K562 (cell line): ENCODE measurements at regions not wholly inside any gene's neighbourhood (a gene's known extent, or its start where the extent isn't known, plus 50 kb on each side); places are given as distances from the start of the nearest gene placed in this dataset.

Experiments
- ATAC-seq: fragments of 200-7000 bp; cut with Tn5 transposase; 3 replicates; pipeline ENCODE4 v1.9.1; 2020; ENCODE audit warnings: moderate library complexity
- BruUV-seq: library from RNA; stranded (reverse); fragments of 400-500 nt; replicated peaks from 2 replicates; lab custom pipeline; 2021; lab: Mats Ljungman, UMichigan
- CTCF ChIA-PET: fragments of 300-600 bp; formaldehyde crosslinking; extraction: SDS; loops from one replicate; lab custom pipeline; 2021; ENCODE audit warnings: low intra/inter-chr PET ratio; lab: Yijun Ruan, JAX
- POLR2A ChIA-PET: fragments of 300-600, 350-650 bp; sonication (Branson Sonifier 250); formaldehyde crosslinking; extraction: SDS; loops from one replicate; lab custom pipeline; 2021; ENCODE audit warnings: antibody characterized with exemption, inconsistent platforms; lab: Yijun Ruan, JAX
- DNase-seq, 4 experiments: peaks; one replicate each; pipeline versions ENCODE4 v3.0.0 to v3.0.0-alpha.2; 2011 to 2018; ENCODE audit warnings: low spot score in 3 of 4, mixed read lengths in 3 of 4; ENCODE audit errors: extremely low read depth in 1 of 4
- FAIRE-seq: peaks from 2 replicates; lab custom pipeline; 2011; peaks lifted over from hg19 to GRCh38; lab: Jason Lieb, UNC
- H2AFZ ChIP-seq: 2 replicates; pipeline ENCODE4 v1.6.0; 2011; ENCODE audit warnings: low read depth, low read length, control low read depth, inconsistent platforms
- H3K27ac ChIP-seq: fragments of 200-600 bp; 3 replicates; pipeline ENCODE4 v1.8.0; 2011; ENCODE audit warnings: low read depth, mild to moderate bottlenecking, control low read depth, inconsistent platforms, low read length, moderate library complexity, mixed read lengths; ENCODE audit errors: extremely low read depth
- H3K27me3 ChIP-seq, 2 experiments: fragments of 300-600 bp in 1 of 2; 2 replicates in 1 of 2; 3 replicates in 1 of 2; pipeline versions ENCODE4 v1.6.0 to v1.8.0; 2011; ENCODE audit warnings: inconsistent platforms in 2 of 2, low read length in 2 of 2, mild to moderate bottlenecking in 1 of 2, mixed read lengths in 1 of 2, moderate library complexity in 1 of 2; ENCODE audit not compliant: control insufficient read depth in 2 of 2, insufficient read depth in 2 of 2
- H3K36me3 ChIP-seq: fragments of 300-600 bp; 3 replicates; pipeline ENCODE4 v1.8.0; 2011; ENCODE audit warnings: mild to moderate bottlenecking, low read length, inconsistent platforms; ENCODE audit not compliant: control insufficient read depth, insufficient read depth
- H3K4me1 ChIP-seq, 2 experiments: fragments of 200-600 bp in 1 of 2; replicated peaks in 1 of 2; 2 replicates in 1 of 2; 3 replicates in 1 of 2; pipeline versions ENCODE4 v1.5.1 to v1.8.0; 2011; ENCODE audit warnings: inconsistent platforms in 2 of 2, low read length in 2 of 2, mild to moderate bottlenecking in 1 of 2, mixed read lengths in 1 of 2, moderate library complexity in 1 of 2; ENCODE audit not compliant: control insufficient read depth in 2 of 2, insufficient read depth in 2 of 2
- H3K4me2 ChIP-seq: 2 replicates; pipeline ENCODE4 v1.6.1; 2011; ENCODE audit warnings: low read length, control low read depth, inconsistent platforms, mixed read lengths; ENCODE audit not compliant: insufficient read depth
- H3K4me3 ChIP-seq: fragments of 200-600 bp; sonication (generic), shearing (Covaris generic); 2 replicates; pipeline ENCODE4 v1.5.1; 2016; ENCODE audit warnings: control low read depth, inconsistent platforms
- H3K79me2 ChIP-seq: fragments of 200-600 bp; 3 replicates; pipeline ENCODE4 v1.8.0; 2011; ENCODE audit warnings: low read length, inconsistent platforms; ENCODE audit not compliant: control insufficient read depth, insufficient read depth
- H3K9ac ChIP-seq, 2 experiments: 2 replicates each; pipeline versions ENCODE4 v1.6.0 to v1.6.1; 2011; ENCODE audit warnings: low read depth in 2 of 2, low read length in 2 of 2, control low read depth in 1 of 2, inconsistent platforms in 1 of 2, mild to moderate bottlenecking in 1 of 2, mixed read lengths in 1 of 2; ENCODE audit not compliant: insufficient read depth in 1 of 2
- H3K9me1 ChIP-seq: one replicate; pipeline ENCODE4 v1.6.0; 2011; ENCODE audit warnings: inconsistent platforms, mild to moderate bottlenecking, low read length, moderate library complexity; ENCODE audit not compliant: control insufficient read depth, insufficient read depth
- H3K9me3 ChIP-seq: replicated peaks from 2 replicates; pipeline ENCODE4 v1.5.1; 2011; ENCODE audit warnings: low read depth, low read length, inconsistent platforms; ENCODE audit not compliant: control insufficient read depth, insufficient read depth
- H4K20me1 ChIP-seq: replicated peaks from 2 replicates; pipeline ENCODE4 v1.6.1; 2011; ENCODE audit warnings: low read length, inconsistent platforms, mixed read lengths; ENCODE audit not compliant: control insufficient read depth, insufficient read depth
- ATF1 ChIP-seq, 2 experiments: fragments of 450-650 bp in 1 of 2; IDR thresholded peaks; 2 replicates each; pipeline ENCODE4 v1.6.1; 2016; ENCODE audit warnings: missing compliant biosample characterization in 1 of 2, missing genetic modification characterization in 1 of 2
- C11orf30 ChIP-seq: fragments of 450-650 bp; IDR thresholded peaks from 2 replicates; pipeline ENCODE4 v1.6.1; 2016; ENCODE audit warnings: low read depth, mild to moderate bottlenecking
- ESRRB ChIP-seq: fragments of 250-450 bp; sonication (Bioruptor Pico); IDR thresholded peaks from 2 replicates; pipeline ENCODE4 v1.5.0; 2020; ENCODE audit warnings: mild to moderate bottlenecking, moderate library complexity, borderline replicate concordance
- FOSL1 ChIP-seq: fragments of 200-800 bp; sonication (Bioruptor generic); conservative IDR thresholded peaks from 2 replicates; pipeline ENCODE4 v1.6.1; 2016; ENCODE audit warnings: missing genetic modification characterization, missing compliant biosample characterization
- FOXK2 ChIP-seq, 2 experiments: fragments of 450-650 bp; IDR thresholded peaks in 1 of 2; conservative IDR thresholded peaks in 1 of 2; 2 replicates each; pipeline ENCODE4 v1.6.1; 2016; ENCODE audit warnings: low read depth in 2 of 2, mild to moderate bottlenecking in 1 of 2
- HLTF ChIP-seq: fragments of 450-650 bp; IDR thresholded peaks from 2 replicates; pipeline ENCODE4 v1.6.1; 2016
- JUN ChIP-seq, 2 experiments: sonication (generic) in 1 of 2; formaldehyde crosslinking in 1 of 2; IDR thresholded peaks; 2 replicates each; pipeline versions ENCODE4 v1.6.1 to v1.8.0; 2012 to 2022; ENCODE audit warnings: borderline replicate concordance in 2 of 2, mild to moderate bottlenecking in 2 of 2, improper control_type of control experiment in 1 of 2, low read depth in 1 of 2, low read length in 1 of 2, missing genetic modification reagents in 1 of 2
- MAFF ChIP-seq: IDR thresholded peaks from 2 replicates; pipeline ENCODE4 v1.6.1; 2012; ENCODE audit warnings: low read length, improper control_type of control experiment
- MAFG ChIP-seq: fragments of 450-650 bp; conservative IDR thresholded peaks from 2 replicates; pipeline ENCODE4 v1.6.1; 2016; ENCODE audit warnings: missing genetic modification characterization, missing compliant biosample characterization
- MEF2A ChIP-seq: IDR thresholded peaks from 2 replicates; pipeline ENCODE4 v1.6.1; 2011; ENCODE audit warnings: low read depth, mild to moderate bottlenecking, low read length, moderate library complexity; ENCODE audit not compliant: control insufficient read depth
- NEUROD1 ChIP-seq: fragments of 150-350 bp; IDR thresholded peaks from 2 replicates; pipeline ENCODE4 v1.6.1; 2014; ENCODE audit warnings: borderline replicate concordance, low read length, low read depth; ENCODE audit not compliant: partially characterized antibody
- POU5F1 ChIP-seq: fragments of 150-350 bp; IDR thresholded peaks from 2 replicates; pipeline ENCODE4 v1.6.1; 2014; ENCODE audit warnings: borderline replicate concordance, low read length, low read depth, mild to moderate bottlenecking; ENCODE audit not compliant: partially characterized antibody
- SNIP1 ChIP-seq: fragments of 450-650 bp; IDR thresholded peaks from 2 replicates; pipeline ENCODE4 v1.7.1; 2017; ENCODE audit warnings: low read depth, mild to moderate bottlenecking
- SP1 ChIP-seq: sonication (generic); formaldehyde crosslinking; IDR thresholded peaks from 2 replicates; pipeline ENCODE4 v1.8.1; 2022; ENCODE audit warnings: mild to moderate bottlenecking, missing genetic modification reagents
- TARDBP ChIP-seq: fragments of 450-650 bp; IDR thresholded peaks from 2 replicates; pipeline ENCODE4 v1.6.1; 2016
- USF2 ChIP-seq: sonication (generic); formaldehyde crosslinking; IDR thresholded peaks from 2 replicates; pipeline ENCODE4 v1.5.0; 2020; ENCODE audit warnings: missing genetic modification reagents
- ZFPM2 ChIP-seq: fragments of 250-450 bp; sonication (Bioruptor Pico); IDR thresholded peaks from 2 replicates; pipeline ENCODE4 v1.5.1; 2022; ENCODE audit warnings: mild to moderate bottlenecking
- ZNF644 ChIP-seq: fragments of 200-800 bp; sonication (Bioruptor generic); IDR thresholded peaks from 2 replicates; pipeline ENCODE4 v1.6.1; 2016; ENCODE audit warnings: low read depth, missing genetic modification characterization, missing compliant biosample characterization
- WGBS: fragments of 100-300 bp; shearing (Covaris generic); methylation state at CpG from one replicate; pipeline ENCODE4 v1.1.6; 2016; ENCODE audit warnings: low coverage, mixed read lengths; ENCODE audit not compliant: insufficient coverage; ENCODE audit errors: missing lambda C conversion rate; 5-methylcytosine and 5-hydroxymethylcytosine counted together
- in situ Hi-C: fragments of 300-500 bp; cut with MboI; formaldehyde crosslinking; loops from 4 replicates; pipeline ENCODE4 v1.15.0; 2018; ENCODE audit warnings: inconsistent platforms, mixed read lengths
- intact Hi-C: fragments of 100-400 bp; cut with micrococcal nuclease; formaldehyde crosslinking; loops from 2 replicates; pipeline ENCODE4 v1.14.2; 2022

GRCh38 chr11:90784241-90784814, 561.5 kb upstream of the CHORDC1 start:
- Histone ChIP-seq H3K27ac (no peak overlapping the region), H3K4me2 (no peak overlapping the region), H3K36me3 (no peaks in the 10 kb centered on the region), H3K9ac (no peak overlapping the region), H3K27me3 (no peaks in the 10 kb centered on the region), H3K79me2 (no peaks in the 10 kb centered on the region), H3K4me1 (no peaks in the 10 kb centered on the region), H3K9me1 (no peaks in the 10 kb centered on the region), H3K9me3 (no peaks in the 10 kb centered on the region), H3K4me3 (no peak overlapping the region), H4K20me1 (no peaks in the 10 kb centered on the region), H2AFZ (no peak overlapping the region)
- BruUV-seq, result no TSS peak
- in situ Hi-C loops (no loop called here), intact Hi-C loops (no loop called here)
- 0% methylated on average over 2 of the region's 2 CpGs for WGBS
- ATAC-seq (no peak), DNase-seq (no peak), FAIRE-seq (no peak)
- POLR2A ChIA-PET, result no interaction called here
- CTCF ChIA-PET, result no interaction called here
- TF ChIP-seq MAFG (tag) (peak; percentile 12; the same call in 1 of the 2 replicates), MEF2A (no peak)

GRCh38 chr11:90783111-90783510, 560.3 kb upstream of the CHORDC1 start:
- ATAC-seq (no peak), FAIRE-seq (no peak), DNase-seq (no peak)
- H3K27ac ChIP-seq, result no peak overlapping the region
- POLR2A ChIA-PET, result no interaction called here
- H3K9me1 ChIP-seq, result no peaks in the 10 kb centered on the region
- H3K36me3 ChIP-seq, result no peaks in the 10 kb centered on the region
- H4K20me1 ChIP-seq, result no peaks in the 10 kb centered on the region
- no peak overlapping the region for H2AFZ ChIP-seq
- no peaks in the 10 kb centered on the region for H3K27me3 ChIP-seq
- WGBS, result 0% methylated on average over 3 of the region's 3 CpGs
- CTCF ChIA-PET, result no interaction called here
- intact Hi-C loops, result no loop called here
- no peaks in the 10 kb centered on the region for H3K9me3 ChIP-seq
- no peak overlapping the region for H3K4me2 ChIP-seq
- no peak overlapping the region for H3K9ac ChIP-seq
- TF ChIP-seq TARDBP, result no peak
- no peak for TF ChIP-seq SNIP1
- no peak for TF ChIP-seq ESRRB (CRISPR knock-in tag)
- TF ChIP-seq HLTF, result no peak
- TF ChIP-seq MAFF, result no peak
- no peak for TF ChIP-seq ZNF644 (tag)
- no peak for TF ChIP-seq ZFPM2 (CRISPR knock-in tag)
- no peak for TF ChIP-seq SP1
- TF ChIP-seq POU5F1, result no peak
- TF ChIP-seq FOSL1 (tag), result no peak
- no peak for TF ChIP-seq C11orf30
- TF ChIP-seq USF2, result no peak
- no peak for TF ChIP-seq ATF1 (CRISPR knock-in tag; IDR thresholded peaks at IDR 0.05)
- TF ChIP-seq ATF1 (tag; IDR thresholded peaks at IDR 0.05), result no peak
- no peak for TF ChIP-seq JUN (IDR thresholded peaks at IDR 0.05; ENCODE audit: borderline replicate concordance, low read depth, low read length)
- no peak for TF ChIP-seq JUN (CRISPR knock-in tag; IDR thresholded peaks at IDR 0.05; ENCODE audit: borderline replicate concordance)
- no peak for TF ChIP-seq NEUROD1
- no peak for TF ChIP-seq FOXK2 (conservative IDR thresholded peaks at IDR 0.05 in 1 of 2, IDR thresholded peaks at IDR 0.05 in 1 of 2; ENCODE audit: low read depth in 2 of 2)
- TF ChIP-seq, all 486 proteins: peak for 0
- no peaks in the 10 kb centered on the region for H3K79me2 ChIP-seq
- no peaks in the 10 kb centered on the region for H3K4me1 ChIP-seq
- BruUV-seq, result no TSS peak
- H3K4me3 ChIP-seq, result no peak overlapping the region
- in situ Hi-C loops, result no loop called here
